ENCODE measurements at regions not wholly inside any gene's neighbourhood (a gene's known extent, or its start where the extent isn't known, plus 50 kb on each side); places are given as distances from the start of the nearest gene placed in this dataset.

- Histone ChIP-seq H4K91ac (ENCODE audit: low read depth, low read length, poor library complexity) (no peak overlapping the region), H3K79me1 (ENCODE audit: low read depth, low read length) (no peaks in the 10 kb centered on the region), H3K27ac (replicated peaks; ENCODE audit: low read length) (no peak overlapping the region), H3K9me3 (replicated peaks in 1 of 2; ENCODE audit: control insufficient read depth in 2 of 2, insufficient read depth in 1 of 2, low read depth in 1 of 2, low read length in 2 of 2) (peaks cover 0 to 1% of the 10 kb centered on the region in 2 donors), H3K14ac (ENCODE audit: low read length) (peak overlapping the region; percentile 4), H3K9ac (ENCODE audit: low read depth, low read length, poor library complexity) (no peak overlapping the region), H3K4me2 (ENCODE audit: insufficient read depth, low read length, poor library complexity, severe bottlenecking) (no peak overlapping the region), H2BK120ac (ENCODE audit: low read depth, low read length) (no peak overlapping the region), H4K8ac (ENCODE audit: low read depth, low read length) (no peak overlapping the region), H3K4ac (ENCODE audit: low read length) (no peak overlapping the region), H3K4me1 (ENCODE audit: control insufficient read depth in 2 of 2, insufficient read depth in 1 of 2, low read depth in 1 of 2, low read length in 2 of 2) (no peaks in the 10 kb centered on the region), H3K36me3 (replicated peaks in 1 of 2; ENCODE audit: control insufficient read depth in 2 of 2, insufficient read depth in 2 of 2, low read length in 2 of 2) (no peaks in the 10 kb centered on the region), H2BK12ac (ENCODE audit: low read length) (no peak overlapping the region), H2BK15ac (ENCODE audit: low read length) (no peak overlapping the region), H3K27me3 (ENCODE audit: control insufficient read depth in 3 of 3, insufficient read depth in 3 of 3, low read depth in 1 of 3, low read length in 3 of 3) (no peaks in the 10 kb centered on the region), H2AFZ (ENCODE audit: low read length) (no peak overlapping the region), H3K18ac (ENCODE audit: low read length) (no peak overlapping the region), H2AK5ac (ENCODE audit: low read depth, low read length) (no peak overlapping the region), H2BK5ac (ENCODE audit: low read length) (no peak overlapping the region), H3K23ac (ENCODE audit: low read depth, low read length, poor library complexity) (no peak overlapping the region), H3K4me3 (ENCODE audit: low read length in 2 of 2) (peak overlapping the region in 1 of 2 donors; percentile 58)
- DNase-seq (ENCODE audit: low spot score): no peak
- no CpG with 5 or more reads among the region's 4 CpGs for WGBS, 2 donors (ENCODE audit: extremely low coverage in 2 of 2, insufficient read length in 2 of 2, insufficient replicate concordance in 1 of 2)
Measured at GRCh38 chr5:88119535-88120125, 149.0 kb downstream of the TMEM161B start.

GRCh38 chr5:88118179-88118578 lies 150.5 kb downstream of the TMEM161B start:
- Histone ChIP-seq H2BK120ac (ENCODE audit: low read depth, low read length) (no peak overlapping the region), H3K27ac (replicated peaks; ENCODE audit: low read length) (no peak overlapping the region), H3K14ac (ENCODE audit: low read length) (no peak overlapping the region), H3K4me1 (ENCODE audit: control insufficient read depth in 2 of 2, insufficient read depth in 1 of 2, low read depth in 1 of 2, low read length in 2 of 2) (no peaks in the 10 kb centered on the region), H3K18ac (ENCODE audit: low read length) (no peak overlapping the region), H3K79me1 (ENCODE audit: low read depth, low read length) (no peaks in the 10 kb centered on the region), H3K9me3 (replicated peaks in 1 of 2; ENCODE audit: control insufficient read depth in 2 of 2, insufficient read depth in 1 of 2, low read depth in 1 of 2, low read length in 2 of 2) (peaks cover 0 to 1% of the 10 kb centered on the region in 2 donors), H4K91ac (ENCODE audit: low read depth, low read length, poor library complexity) (no peak overlapping the region), H3K4ac (ENCODE audit: low read length) (no peak overlapping the region), H3K4me2 (ENCODE audit: insufficient read depth, low read length, poor library complexity, severe bottlenecking) (no peak overlapping the region), H2AK5ac (ENCODE audit: low read depth, low read length) (no peak overlapping the region), H3K36me3 (replicated peaks in 1 of 2; ENCODE audit: control insufficient read depth in 2 of 2, insufficient read depth in 2 of 2, low read length in 2 of 2) (no peaks in the 10 kb centered on the region), H3K9ac (ENCODE audit: low read depth, low read length, poor library complexity) (no peak overlapping the region), H2BK5ac (ENCODE audit: low read length) (no peak overlapping the region), H2BK15ac (ENCODE audit: low read length) (no peak overlapping the region), H2BK12ac (ENCODE audit: low read length) (no peak overlapping the region), H2AFZ (ENCODE audit: low read length) (no peak overlapping the region), H4K8ac (ENCODE audit: low read depth, low read length) (no peak overlapping the region), H3K23ac (ENCODE audit: low read depth, low read length, poor library complexity) (no peak overlapping the region), H3K4me3 (ENCODE audit: low read length in 2 of 2) (no peak overlapping the region), H3K27me3 (ENCODE audit: control insufficient read depth in 3 of 3, insufficient read depth in 3 of 3, low read depth in 1 of 3, low read length in 3 of 3) (no peaks in the 10 kb centered on the region)
- DNase-seq (ENCODE audit: low spot score): no peak
- WGBS, 2 donors (ENCODE audit: extremely low coverage in 2 of 2, insufficient read length in 2 of 2, insufficient replicate concordance in 1 of 2): no CpG with 5 or more reads among the region's 2 CpGs

DNA sequence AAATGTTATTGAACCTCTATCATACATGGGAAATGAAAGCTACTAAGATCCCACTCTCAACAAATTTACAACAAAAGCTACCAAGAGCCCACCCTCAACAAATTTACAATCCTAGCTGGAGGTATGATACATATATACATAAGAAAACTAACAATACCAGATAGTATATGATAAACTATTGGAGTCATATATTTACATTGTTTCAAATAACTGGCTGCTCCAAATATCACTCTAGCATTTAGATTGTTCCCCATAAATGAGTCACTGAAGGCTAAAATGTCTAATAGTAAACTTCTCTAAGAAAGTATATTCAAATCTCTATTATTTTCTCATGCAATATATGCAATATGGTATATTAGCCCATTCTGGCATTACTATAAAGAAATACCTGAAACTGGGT lies 151.1 kb downstream of the TMEM161B start:
- Histone ChIP-seq H3K4me1 (ENCODE audit: control insufficient read depth in 2 of 2, insufficient read depth in 1 of 2, low read depth in 1 of 2, low read length in 2 of 2) (no peaks in the 10 kb centered on the region), H2BK120ac (ENCODE audit: low read depth, low read length) (no peak overlapping the region), H3K9ac (ENCODE audit: low read depth, low read length, poor library complexity) (no peak overlapping the region), H2BK12ac (ENCODE audit: low read length) (no peak overlapping the region), H3K27ac (replicated peaks; ENCODE audit: low read length) (no peak overlapping the region), H4K91ac (ENCODE audit: low read depth, low read length, poor library complexity) (no peak overlapping the region), H3K18ac (ENCODE audit: low read length) (no peak overlapping the region), H2BK5ac (ENCODE audit: low read length) (no peak overlapping the region), H2BK15ac (ENCODE audit: low read length) (no peak overlapping the region), H3K36me3 (replicated peaks in 1 of 2; ENCODE audit: control insufficient read depth in 2 of 2, insufficient read depth in 2 of 2, low read length in 2 of 2) (no peaks in the 10 kb centered on the region), H2AFZ (ENCODE audit: low read length) (no peak overlapping the region), H3K23ac (ENCODE audit: low read depth, low read length, poor library complexity) (no peak overlapping the region), H3K14ac (ENCODE audit: low read length) (no peak overlapping the region), H3K79me1 (ENCODE audit: low read depth, low read length) (no peaks in the 10 kb centered on the region), H3K4ac (ENCODE audit: low read length) (no peak overlapping the region), H2AK5ac (ENCODE audit: low read depth, low read length) (no peak overlapping the region), H4K8ac (ENCODE audit: low read depth, low read length) (no peak overlapping the region), H3K27me3 (ENCODE audit: control insufficient read depth in 3 of 3, insufficient read depth in 3 of 3, low read depth in 1 of 3, low read length in 3 of 3) (no peaks in the 10 kb centered on the region), H3K9me3 (replicated peaks in 1 of 2; ENCODE audit: control insufficient read depth in 2 of 2, insufficient read depth in 1 of 2, low read depth in 1 of 2, low read length in 2 of 2) (peaks cover 0 to 1% of the 10 kb centered on the region in 2 donors), H3K4me3 (ENCODE audit: low read length in 2 of 2) (no peak overlapping the region), H3K4me2 (ENCODE audit: insufficient read depth, low read length, poor library complexity, severe bottlenecking) (no peak overlapping the region)
- no peak for DNase-seq (ENCODE audit: low spot score)

- no peak overlapping the region for H2BK15ac ChIP-seq (ENCODE audit: low read length)
- no peak overlapping the region for H4K8ac ChIP-seq (ENCODE audit: low read depth, low read length)
- H3K9ac ChIP-seq (ENCODE audit: low read depth, low read length, poor library complexity): no peak overlapping the region
- H3K27ac ChIP-seq (replicated peaks; ENCODE audit: low read length): no peak overlapping the region
- H3K14ac ChIP-seq (ENCODE audit: low read length): no peak overlapping the region
- H3K4me3 ChIP-seq (ENCODE audit: low read length in 2 of 2): no peak overlapping the region
- H2BK120ac ChIP-seq (ENCODE audit: low read depth, low read length): no peak overlapping the region
- DNase-seq (ENCODE audit: low spot score): no peak
- H3K4me1 ChIP-seq (ENCODE audit: control insufficient read depth in 2 of 2, insufficient read depth in 1 of 2, low read depth in 1 of 2, low read length in 2 of 2): no peaks in the 10 kb centered on the region
- H3K36me3 ChIP-seq (replicated peaks in 1 of 2; ENCODE audit: control insufficient read depth in 2 of 2, insufficient read depth in 2 of 2, low read length in 2 of 2): no peaks in the 10 kb centered on the region
- H3K27me3 ChIP-seq (ENCODE audit: control insufficient read depth in 3 of 3, insufficient read depth in 3 of 3, low read depth in 1 of 3, low read length in 3 of 3): no peaks in the 10 kb centered on the region
- H2AFZ ChIP-seq (ENCODE audit: low read length): no peak overlapping the region
- H3K23ac ChIP-seq (ENCODE audit: low read depth, low read length, poor library complexity): no peak overlapping the region
- no peak overlapping the region for H3K18ac ChIP-seq (ENCODE audit: low read length)
- no peak overlapping the region for H2BK5ac ChIP-seq (ENCODE audit: low read length)
- H3K4ac ChIP-seq (ENCODE audit: low read length): no peak overlapping the region
- H4K91ac ChIP-seq (ENCODE audit: low read depth, low read length, poor library complexity): no peak overlapping the region
- H3K4me2 ChIP-seq (ENCODE audit: insufficient read depth, low read length, poor library complexity, severe bottlenecking): no peak overlapping the region
- H2BK12ac ChIP-seq (ENCODE audit: low read length): no peak overlapping the region
- peaks cover 0 to 1% of the 10 kb centered on the region in 2 donors for H3K9me3 ChIP-seq (replicated peaks in 1 of 2; ENCODE audit: control insufficient read depth in 2 of 2, insufficient read depth in 1 of 2, low read depth in 1 of 2, low read length in 2 of 2)
- H3K79me1 ChIP-seq (ENCODE audit: low read depth, low read length): no peaks in the 10 kb centered on the region
- no peak overlapping the region for H2AK5ac ChIP-seq (ENCODE audit: low read depth, low read length)
Measured at GRCh38 chr5:88116396-88116795, 152.2 kb downstream of the TMEM161B start.

All from neuronal stem cell (in vitro differentiated cells).